Endodermal cell (in vitro differentiated cells): ENCODE measurements at regions not wholly inside any gene's neighbourhood (a gene's known extent, or its start where the extent isn't known, plus 50 kb on each side); places are given as distances from the start of the nearest gene placed in this dataset.

ENCODE experiments used
- DNase-seq: peaks from one replicate; pipeline ENCODE4 v3.0.0-alpha.2; 2017
- H3K27ac ChIP-seq: 2 replicates; pipeline ENCODE4 v1.5.1; 2013; ENCODE audit warnings: mild to moderate bottlenecking, low read depth, low read length, moderate library complexity
- H3K27me3 ChIP-seq: 2 replicates; pipeline ENCODE4 v1.6.1; 2013; ENCODE audit warnings: mild to moderate bottlenecking, low read length, moderate library complexity; ENCODE audit not compliant: insufficient read depth, control insufficient read depth, poor library complexity, severe bottlenecking
- H3K36me3 ChIP-seq: 2 replicates; pipeline ENCODE4 v1.7.0; 2013; ENCODE audit warnings: mild to moderate bottlenecking, low read length, moderate library complexity; ENCODE audit not compliant: control insufficient read depth, insufficient read depth
- H3K4me1 ChIP-seq: one replicate; pipeline ENCODE4 v1.7.0; 2013; ENCODE audit warnings: low read length; ENCODE audit not compliant: control insufficient read depth, insufficient read depth
- H3K4me3 ChIP-seq: 2 replicates; pipeline ENCODE4 v1.5.1; 2013; ENCODE audit warnings: mild to moderate bottlenecking, low read length, moderate library complexity
- H3K9ac ChIP-seq: 2 replicates; pipeline ENCODE4 v1.6.1; 2013; ENCODE audit warnings: mild to moderate bottlenecking, low read length, moderate library complexity; ENCODE audit not compliant: poor library complexity, severe bottlenecking; ENCODE audit errors: extremely low read depth
- H3K9me3 ChIP-seq: 2 replicates; pipeline ENCODE4 v1.6.1; 2013; ENCODE audit warnings: mild to moderate bottlenecking, low read length, moderate library complexity; ENCODE audit not compliant: control insufficient read depth
- H3K27ac Mint-ChIP-seq: 2 replicates; pipeline ENCODE4 v1.8.0; 2020; ENCODE audit warnings: mixed read lengths
- H3K27me3 Mint-ChIP-seq: 2 replicates; pipeline ENCODE4 v1.8.0; 2021; ENCODE audit warnings: mild to moderate bottlenecking, mixed read lengths; ENCODE audit not compliant: insufficient read depth
- H3K36me3 Mint-ChIP-seq: 2 replicates; pipeline ENCODE4 v1.8.0; 2020; ENCODE audit warnings: low read depth, mixed read lengths
- H3K4me1 Mint-ChIP-seq: 2 replicates; pipeline ENCODE4 v1.8.0; 2020; ENCODE audit warnings: mixed read lengths
- H3K4me3 Mint-ChIP-seq: 2 replicates; pipeline ENCODE4 v1.8.0; 2020; ENCODE audit warnings: mild to moderate bottlenecking, moderate library complexity, mixed read lengths
- H3K9me3 Mint-ChIP-seq: 2 replicates; pipeline ENCODE4 v1.8.0; 2020; ENCODE audit warnings: mild to moderate bottlenecking, mixed read lengths
- WGBS, 2 experiments: methylation state at CpG; one replicate each; pipeline versions ENCODE4 v1.1.5 to v1.1.7; 2013; ENCODE audit warnings: missing lambda C conversion rate in 2 of 2, mixed read lengths in 1 of 2; ENCODE audit not compliant: insufficient coverage in 1 of 2, insufficient read length in 1 of 2; 5-methylcytosine and 5-hydroxymethylcytosine counted together
- TF ChIP-seq, protein P1 (sequence below): fragments of 200-600 bp; sonication (generic); conservative IDR thresholded peaks from 2 replicates; pipeline ENCODE4 v1.5.0; 2021; ENCODE audit warnings: antibody characterized with exemption, mild to moderate bottlenecking

DNA sequence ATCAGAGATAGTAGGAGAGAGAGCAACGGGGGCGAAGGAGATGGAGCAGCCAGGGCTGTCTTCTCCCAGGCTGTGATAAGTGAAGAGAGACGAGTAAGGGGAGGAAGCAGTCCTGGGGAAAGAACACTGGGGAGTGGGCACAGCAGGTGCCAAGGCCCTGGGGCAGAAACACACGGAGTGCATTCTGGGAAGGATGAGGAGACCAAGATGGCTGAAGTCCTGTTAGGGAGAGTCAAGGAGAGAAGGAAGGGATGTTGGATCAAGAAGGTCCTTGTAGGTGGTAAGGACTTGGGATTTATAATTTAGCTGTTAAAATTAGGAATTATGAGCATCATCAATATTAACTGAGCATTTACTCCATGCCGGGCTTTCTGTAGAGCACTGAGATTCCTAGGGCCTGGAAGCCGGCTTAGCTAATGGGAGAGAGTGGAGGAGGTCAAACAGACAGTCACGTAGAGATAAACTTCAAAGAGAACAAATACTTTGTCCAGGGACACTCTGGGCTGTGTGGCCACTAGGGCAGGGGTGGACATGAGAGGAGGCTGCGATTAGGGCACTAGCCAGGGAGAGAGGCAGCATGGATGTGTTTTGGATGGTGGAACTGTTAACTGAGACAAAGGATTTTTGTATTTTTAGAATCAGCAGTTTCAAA lies 134.2 kb upstream of the PEG3 start:
- no peaks in the 10 kb centered on the region for H3K36me3 ChIP-seq
- Mint-ChIP-seq H3K9me3 (peaks cover 94% of the 10 kb centered on the region), H3K4me3 (no peak overlapping the region), H3K36me3 (peaks cover 3% of the 10 kb centered on the region), H3K27me3 (no peaks in the 10 kb centered on the region), H3K4me1 (no peaks in the 10 kb centered on the region), H3K27ac (no peak overlapping the region)
- H3K4me1 ChIP-seq: no peaks in the 10 kb centered on the region
- TF ChIP-seq, protein P1, sequence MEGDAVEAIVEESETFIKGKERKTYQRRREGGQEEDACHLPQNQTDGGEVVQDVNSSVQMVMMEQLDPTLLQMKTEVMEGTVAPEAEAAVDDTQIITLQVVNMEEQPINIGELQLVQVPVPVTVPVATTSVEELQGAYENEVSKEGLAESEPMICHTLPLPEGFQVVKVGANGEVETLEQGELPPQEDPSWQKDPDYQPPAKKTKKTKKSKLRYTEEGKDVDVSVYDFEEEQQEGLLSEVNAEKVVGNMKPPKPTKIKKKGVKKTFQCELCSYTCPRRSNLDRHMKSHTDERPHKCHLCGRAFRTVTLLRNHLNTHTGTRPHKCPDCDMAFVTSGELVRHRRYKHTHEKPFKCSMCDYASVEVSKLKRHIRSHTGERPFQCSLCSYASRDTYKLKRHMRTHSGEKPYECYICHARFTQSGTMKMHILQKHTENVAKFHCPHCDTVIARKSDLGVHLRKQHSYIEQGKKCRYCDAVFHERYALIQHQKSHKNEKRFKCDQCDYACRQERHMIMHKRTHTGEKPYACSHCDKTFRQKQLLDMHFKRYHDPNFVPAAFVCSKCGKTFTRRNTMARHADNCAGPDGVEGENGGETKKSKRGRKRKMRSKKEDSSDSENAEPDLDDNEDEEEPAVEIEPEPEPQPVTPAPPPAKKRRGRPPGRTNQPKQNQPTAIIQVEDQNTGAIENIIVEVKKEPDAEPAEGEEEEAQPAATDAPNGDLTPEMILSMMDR: no peak
- no peak overlapping the region for H3K27ac ChIP-seq
- WGBS, 2 experiments: 48 to 60% methylated on average over 5 to 8 of the region's 8 CpGs
- no peak overlapping the region for H3K4me3 ChIP-seq
- peaks cover 75% of the 10 kb centered on the region for H3K9me3 ChIP-seq
- no peaks in the 10 kb centered on the region for H3K27me3 ChIP-seq
- DNase-seq: no peak
- H3K9ac ChIP-seq: no peak overlapping the region

- no peak overlapping the region for H3K4me3 Mint-ChIP-seq
- peaks cover 60% of the 10 kb centered on the region for H3K9me3 ChIP-seq
- no peak overlapping the region for H3K27ac Mint-ChIP-seq
- H3K27ac ChIP-seq: no peak overlapping the region
- WGBS, 2 experiments: 66 to 75% methylated on average over 3 to 4 of the region's 4 CpGs
- no peak overlapping the region for H3K4me3 ChIP-seq
- no peaks in the 10 kb centered on the region for H3K27me3 ChIP-seq
- H3K4me1 Mint-ChIP-seq: no peaks in the 10 kb centered on the region
- TF ChIP-seq, protein P1: no peak
- no peak overlapping the region for H3K9ac ChIP-seq
- peaks cover 8% of the 10 kb centered on the region for H3K36me3 Mint-ChIP-seq
- no peaks in the 10 kb centered on the region for H3K4me1 ChIP-seq
- no peaks in the 10 kb centered on the region for H3K36me3 ChIP-seq
- H3K9me3 Mint-ChIP-seq: peaks cover 92% of the 10 kb centered on the region
- no peak for DNase-seq
- H3K27me3 Mint-ChIP-seq: no peaks in the 10 kb centered on the region
Observed at GRCh38 chr19:56976300-56976699, 135.8 kb upstream of the PEG3 start.

DNA sequence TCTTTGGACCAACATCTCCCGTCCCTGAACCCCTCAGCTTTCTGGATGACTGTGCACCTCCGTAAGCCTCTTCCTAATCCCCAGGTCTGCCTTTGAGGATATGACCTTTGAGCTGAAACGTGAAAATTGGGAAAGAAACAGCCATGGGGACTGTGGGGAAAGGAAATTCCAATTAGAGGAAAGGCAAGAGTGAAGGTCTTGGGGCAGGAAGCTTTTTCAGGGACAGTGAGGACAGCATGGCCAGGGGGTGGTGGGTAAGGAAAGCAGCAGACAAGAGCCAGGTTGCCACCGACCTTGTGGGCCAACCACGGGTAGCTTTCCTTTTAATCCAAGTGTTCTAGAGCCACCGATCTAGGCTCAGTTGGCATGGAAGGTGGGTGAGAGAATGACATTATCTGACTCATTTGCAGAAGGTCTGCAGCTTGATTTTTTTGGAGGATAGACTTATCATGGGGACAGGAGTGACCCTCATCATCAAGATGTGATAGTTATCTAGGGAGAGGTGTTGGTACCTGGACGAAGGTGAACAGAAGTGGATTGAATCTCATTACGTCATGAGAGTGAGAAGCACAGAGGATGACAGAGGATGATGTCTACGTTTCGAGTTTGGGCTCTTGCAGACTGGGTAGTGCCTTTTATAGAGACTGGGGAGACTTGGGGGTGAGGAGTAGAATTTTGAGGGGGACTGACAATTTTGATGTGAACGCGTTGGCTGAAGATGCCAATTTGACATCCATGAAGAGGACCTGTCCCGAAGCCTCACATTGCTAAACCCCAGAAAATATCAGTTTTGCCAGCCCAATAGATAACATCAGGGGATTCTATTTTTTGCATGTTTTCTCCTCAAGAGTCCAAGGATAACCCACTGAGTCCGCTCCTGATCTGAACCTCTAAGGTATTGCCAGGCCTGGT lies 136.7 kb upstream of the PEG3 start:
- H3K36me3 Mint-ChIP-seq: peaks cover 9% of the 10 kb centered on the region

More for the DNA sequence above, 136.7 kb upstream of the PEG3 start:
- H3K9me3 Mint-ChIP-seq: peaks cover 93% of the 10 kb centered on the region
- Histone ChIP-seq H3K27me3 (no peaks in the 10 kb centered on the region), H3K9ac (no peak overlapping the region), H3K27ac (no peak overlapping the region), H3K9me3 (peaks cover 60% of the 10 kb centered on the region), H3K4me1 (no peaks in the 10 kb centered on the region), H3K4me3 (no peak overlapping the region), H3K36me3 (no peaks in the 10 kb centered on the region)
- 57 to 59% methylated on average over 7 to 14 of the region's 14 CpGs for WGBS, 2 experiments
- H3K4me3 Mint-ChIP-seq: no peak overlapping the region
- TF ChIP-seq, protein P1: no peak
- no peaks in the 10 kb centered on the region for H3K27me3 Mint-ChIP-seq
- no peak overlapping the region for H3K27ac Mint-ChIP-seq
- DNase-seq: no peak
- no peaks in the 10 kb centered on the region for H3K4me1 Mint-ChIP-seq
